OCI-LY3 (cell line): ENCODE measurements at regions not wholly inside any gene's neighbourhood (a gene's known extent, or its start where the extent isn't known, plus 50 kb on each side); places are given as distances from the start of the nearest gene placed in this dataset.

Source experiments
- CTCF ChIP-seq: fragments of 200-600, 300-600 bp; sonication (generic); IDR thresholded peaks from 2 replicates; pipeline ENCODE4 v1.5.1; 2014; ENCODE audit warnings: antibody characterized with exemption, low read length, low read depth
- EZH2phosphoT487 ChIP-seq: fragments of 200-600 bp; shearing (Covaris generic); IDR thresholded peaks from 2 replicates; pipeline ENCODE4 v1.6.1; 2018; ENCODE audit warnings: antibody characterized with exemption, mixed run types, low read depth

GRCh38 chr1:168980656-168981055 is 125.8 kb upstream of the ATP1B1 start:
- TF ChIP-seq CTCF = no peak
- no peak for TF ChIP-seq EZH2phosphoT487
